ENCODE measurements at regions not wholly inside any gene's neighbourhood (a gene's known extent, or its start where the extent isn't known, plus 50 kb on each side); places are given as distances from the start of the nearest gene placed in this dataset.

DNA sequence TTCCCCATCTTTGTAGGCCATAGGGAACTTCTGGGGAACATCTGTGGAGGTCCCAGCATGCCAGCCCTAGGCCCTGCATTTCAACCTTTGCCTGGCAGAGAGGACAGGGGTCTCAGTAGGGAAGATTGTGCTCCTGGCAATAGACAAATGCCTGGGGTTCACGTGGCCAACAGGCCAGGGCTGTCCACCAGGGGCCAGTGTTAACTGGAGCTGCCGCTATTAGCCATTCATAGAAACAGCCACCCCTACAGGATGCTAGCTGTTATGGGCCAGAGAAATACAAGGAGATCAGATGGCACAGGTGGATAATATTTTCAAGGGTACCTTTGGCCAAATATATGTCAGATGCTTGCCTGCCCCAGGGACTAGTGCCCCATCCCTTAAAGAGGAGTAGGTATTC, 932.9 kb downstream of the QKI start:
- no peak overlapping the region for H4K8ac ChIP-seq (ENCODE audit: low read depth in 2 of 2, low read length in 2 of 2)
- no peak overlapping the region for H3K4me2 ChIP-seq (ENCODE audit: low read depth, low read length)
- no peak overlapping the region for H3K18ac ChIP-seq (ENCODE audit: low read depth, low read length)
- no peak overlapping the region for H3K9ac ChIP-seq (ENCODE audit: low read depth, low read length)
- WGBS, 2 experiments (ENCODE audit: extremely low coverage in 2 of 2, insufficient read length in 1 of 2), result no CpG with 5 or more reads among the region's 2 CpGs
- no peak for DNase-seq
- ChIA-PET CTCF (no interaction called here), POLR2A (ENCODE audit: unreplicated experiment) (no interaction called here)
- H4K91ac ChIP-seq (ENCODE audit: insufficient read depth, low read depth, low read length), result no peak overlapping the region
- intact Hi-C loops (cut with micrococcal nuclease) (no loop called here), dilution Hi-C loops (cut with HindIII; ENCODE audit: low sequenced_read_pairs, unreplicated experiment) (no loop called here), in situ Hi-C loops (cut with MboI; ENCODE audit: low sequenced_read_pairs) (no loop called here)
- H2BK5ac ChIP-seq (ENCODE audit: low read depth, low read length, poor library complexity, severe bottlenecking), result no peak overlapping the region
- no peak overlapping the region for H2BK20ac ChIP-seq (ENCODE audit: low read depth, low read length)
- no peaks in the 10 kb centered on the region for H3K4me1 ChIP-seq (ENCODE audit: control insufficient read depth, insufficient read depth, low read length)
- H3K27ac ChIP-seq (ENCODE audit: insufficient read depth, low read length), result no peak overlapping the region
- no peak overlapping the region for H2BK15ac ChIP-seq (ENCODE audit: low read depth, low read length)
- no peak overlapping the region for H3K56ac ChIP-seq (ENCODE audit: extremely low read depth, insufficient read depth, low read length)
- no peak overlapping the region for H2AFZ ChIP-seq (replicated peaks; ENCODE audit: low read length, poor library complexity)
- H3K27me3 ChIP-seq (ENCODE audit: control insufficient read depth, insufficient read depth, low read length), result no peaks in the 10 kb centered on the region
- no peak for ATAC-seq (ENCODE audit: low read depth)
- no peak overlapping the region for H4K5ac ChIP-seq (ENCODE audit: low read depth, low read length)
- H3K14ac ChIP-seq (replicated peaks; ENCODE audit: low read depth, low read length), result no peak overlapping the region
- H3K23ac ChIP-seq (ENCODE audit: low read depth, low read length), result no peak overlapping the region
- TF ChIP-seq NFE2L2 (IDR thresholded peaks at IDR 0.05; ENCODE audit: low read depth, low read length) (no peak), CEBPB (IDR thresholded peaks at IDR 0.05; ENCODE audit: low read depth, low read length) (no peak), RCOR1 (IDR thresholded peaks at IDR 0.05; ENCODE audit: insufficient replicate concordance, low read length) (no peak), MAZ (IDR thresholded peaks at IDR 0.05; ENCODE audit: borderline replicate concordance, low read depth, low read length) (no peak), FOS (IDR thresholded peaks at IDR 0.05; ENCODE audit: low read depth, low read length) (no peak), RAD21 (IDR thresholded peaks at IDR 0.05; ENCODE audit: low read length) (no peak)
- TF ChIP-seq, protein P1, sequence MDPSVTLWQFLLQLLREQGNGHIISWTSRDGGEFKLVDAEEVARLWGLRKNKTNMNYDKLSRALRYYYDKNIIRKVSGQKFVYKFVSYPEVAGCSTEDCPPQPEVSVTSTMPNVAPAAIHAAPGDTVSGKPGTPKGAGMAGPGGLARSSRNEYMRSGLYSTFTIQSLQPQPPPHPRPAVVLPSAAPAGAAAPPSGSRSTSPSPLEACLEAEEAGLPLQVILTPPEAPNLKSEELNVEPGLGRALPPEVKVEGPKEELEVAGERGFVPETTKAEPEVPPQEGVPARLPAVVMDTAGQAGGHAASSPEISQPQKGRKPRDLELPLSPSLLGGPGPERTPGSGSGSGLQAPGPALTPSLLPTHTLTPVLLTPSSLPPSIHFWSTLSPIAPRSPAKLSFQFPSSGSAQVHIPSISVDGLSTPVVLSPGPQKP (IDR thresholded peaks at IDR 0.05; ENCODE audit: borderline replicate concordance, low read depth, low read length), result no peak
- no peaks in the 10 kb centered on the region for H4K20me1 ChIP-seq (ENCODE audit: insufficient read depth, low read length)
- H3K9me1 ChIP-seq (ENCODE audit: insufficient read depth, low read length), result no peaks in the 10 kb centered on the region
- no peak overlapping the region for H3K4me3 ChIP-seq (ENCODE audit: insufficient read depth, low read depth, low read length)
- H2AK9ac ChIP-seq (replicated peaks; ENCODE audit: low read depth, low read length, poor library complexity), result no peak overlapping the region
- no peaks in the 10 kb centered on the region for H3K79me1 ChIP-seq (ENCODE audit: low read depth in 1 of 2, low read length in 2 of 2)
- no peak overlapping the region for H2BK120ac ChIP-seq (ENCODE audit: low read depth, low read length)
- no peak overlapping the region for H3K4ac ChIP-seq (ENCODE audit: low read depth, low read length)
- H2AK5ac ChIP-seq (ENCODE audit: low read depth, low read length), result no peak overlapping the region
- BruUV-seq (replicated peaks), result no TSS peak
- no peaks in the 10 kb centered on the region for H3K36me3 ChIP-seq (ENCODE audit: control insufficient read depth, insufficient read depth, low read length)
- peaks cover 16% of the 10 kb centered on the region; the same call in 1 of the 2 replicates for H3K9me3 ChIP-seq (ENCODE audit: control insufficient read depth, insufficient read depth, low read length)

Data from IMR-90 (cell line).